GM12864 (cell line): ENCODE measurements at regions not wholly inside any gene's neighbourhood (a gene's known extent, or its start where the extent isn't known, plus 50 kb on each side); places are given as distances from the start of the nearest gene placed in this dataset.

Source experiments
- DNase-seq: peaks from one replicate; pipeline ENCODE4 v3.0.0-alpha.2; 2011; ENCODE audit warnings: low read depth
- H3K4me3 ChIP-seq: 2 replicates; pipeline ENCODE4 v1.5.1; 2011; ENCODE audit warnings: mild to moderate bottlenecking, low read depth, low read length, control low read depth
- TF ChIP-seq, protein P1 (sequence below): IDR thresholded peaks from 2 replicates; pipeline ENCODE4 v1.5.1; 2011; ENCODE audit warnings: low read depth, mild to moderate bottlenecking, moderate library complexity, low read length, control low read depth, inconsistent platforms; ENCODE audit errors: missing control alignments

DNA sequence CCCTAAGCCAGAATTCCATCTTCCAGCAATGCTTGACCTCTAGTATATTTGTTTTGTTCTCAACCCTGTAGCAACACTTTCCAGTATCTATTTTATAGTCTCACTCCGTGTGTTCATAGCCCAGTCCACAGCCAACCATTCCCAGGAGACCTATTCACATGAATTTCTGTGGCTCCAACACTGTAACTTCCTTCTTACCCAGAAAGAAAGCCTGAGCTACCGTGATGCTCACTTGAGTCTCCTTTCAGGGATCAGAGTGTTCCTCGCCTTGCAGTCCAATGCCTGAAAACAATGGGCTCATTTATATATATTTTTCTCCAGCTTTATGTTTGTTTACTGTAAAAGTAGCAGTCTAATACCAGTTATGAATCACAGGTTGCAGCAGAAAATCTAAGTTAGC is 645.0 kb upstream of the NOVA1 start:
- H3K4me3 ChIP-seq, result no peak overlapping the region
- no peak for DNase-seq
- TF ChIP-seq, protein P1, sequence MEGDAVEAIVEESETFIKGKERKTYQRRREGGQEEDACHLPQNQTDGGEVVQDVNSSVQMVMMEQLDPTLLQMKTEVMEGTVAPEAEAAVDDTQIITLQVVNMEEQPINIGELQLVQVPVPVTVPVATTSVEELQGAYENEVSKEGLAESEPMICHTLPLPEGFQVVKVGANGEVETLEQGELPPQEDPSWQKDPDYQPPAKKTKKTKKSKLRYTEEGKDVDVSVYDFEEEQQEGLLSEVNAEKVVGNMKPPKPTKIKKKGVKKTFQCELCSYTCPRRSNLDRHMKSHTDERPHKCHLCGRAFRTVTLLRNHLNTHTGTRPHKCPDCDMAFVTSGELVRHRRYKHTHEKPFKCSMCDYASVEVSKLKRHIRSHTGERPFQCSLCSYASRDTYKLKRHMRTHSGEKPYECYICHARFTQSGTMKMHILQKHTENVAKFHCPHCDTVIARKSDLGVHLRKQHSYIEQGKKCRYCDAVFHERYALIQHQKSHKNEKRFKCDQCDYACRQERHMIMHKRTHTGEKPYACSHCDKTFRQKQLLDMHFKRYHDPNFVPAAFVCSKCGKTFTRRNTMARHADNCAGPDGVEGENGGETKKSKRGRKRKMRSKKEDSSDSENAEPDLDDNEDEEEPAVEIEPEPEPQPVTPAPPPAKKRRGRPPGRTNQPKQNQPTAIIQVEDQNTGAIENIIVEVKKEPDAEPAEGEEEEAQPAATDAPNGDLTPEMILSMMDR, result no peak

DNA sequence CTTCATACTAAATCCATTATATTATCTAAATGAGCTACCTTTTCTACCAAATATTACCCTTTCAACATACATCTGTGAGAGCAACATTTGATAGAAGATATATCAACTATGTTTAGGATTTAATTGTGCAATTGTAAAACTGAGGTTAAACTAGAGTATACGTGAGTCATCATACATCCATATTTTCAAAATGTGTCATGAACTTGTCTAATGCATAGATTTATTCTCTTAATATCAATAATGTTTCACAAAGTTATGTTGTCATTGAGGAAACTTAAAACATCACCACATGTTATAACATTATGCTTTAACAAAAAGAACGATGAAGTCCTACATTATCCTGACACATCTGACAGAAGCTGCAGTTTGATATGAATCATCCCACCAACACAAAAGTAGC is 645.5 kb upstream of the NOVA1 start:
- no peak overlapping the region for H3K4me3 ChIP-seq
- TF ChIP-seq, protein P1, result no peak
- no peak for DNase-seq

DNA sequence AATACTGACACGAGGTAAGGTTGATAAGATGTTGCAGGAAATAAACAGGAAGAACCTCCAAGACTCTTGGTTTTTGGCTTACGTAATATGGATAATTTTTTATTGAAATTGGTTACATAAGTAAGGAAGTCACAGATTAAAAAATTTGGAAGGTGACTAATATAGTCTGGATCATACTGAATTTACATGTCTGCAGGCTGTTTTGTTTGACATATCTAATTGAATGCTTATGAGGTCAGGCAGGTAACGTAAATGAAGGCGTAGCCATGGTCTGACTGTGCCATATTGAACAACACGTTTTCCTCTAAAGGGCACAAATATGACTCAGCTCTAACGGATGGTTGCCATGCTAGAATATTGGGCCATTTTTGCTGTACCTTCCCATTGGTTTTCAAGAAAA is 648.1 kb upstream of the NOVA1 start:
- TF ChIP-seq, protein P1, result no peak
- no peak overlapping the region for H3K4me3 ChIP-seq

DNA sequence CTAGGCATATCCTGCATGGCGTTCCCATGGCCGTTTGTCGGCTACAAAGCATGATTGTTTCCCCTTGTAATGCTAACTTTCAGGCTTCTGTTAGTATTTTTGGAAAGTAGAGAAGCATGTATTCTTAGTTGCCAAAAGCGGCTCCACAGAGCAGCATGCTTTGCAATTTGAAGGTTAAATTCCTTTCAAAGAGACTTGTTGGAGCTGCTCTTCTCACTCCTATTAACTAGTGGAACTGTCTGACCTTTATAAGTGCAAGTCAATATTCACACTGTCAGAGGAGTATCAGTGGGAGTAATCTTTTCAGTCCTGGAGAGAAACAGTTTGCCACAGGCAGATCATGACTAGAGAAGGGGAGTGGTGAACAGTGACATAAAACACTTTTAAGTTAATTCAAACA is 656.1 kb upstream of the NOVA1 start:
- TF ChIP-seq, protein P1, result no peak
- DNase-seq, result no peak
- H3K4me3 ChIP-seq, result no peak overlapping the region

More for the DNA sequence above, 648.1 kb upstream of the NOVA1 start:
- no peak for DNase-seq

DNA sequence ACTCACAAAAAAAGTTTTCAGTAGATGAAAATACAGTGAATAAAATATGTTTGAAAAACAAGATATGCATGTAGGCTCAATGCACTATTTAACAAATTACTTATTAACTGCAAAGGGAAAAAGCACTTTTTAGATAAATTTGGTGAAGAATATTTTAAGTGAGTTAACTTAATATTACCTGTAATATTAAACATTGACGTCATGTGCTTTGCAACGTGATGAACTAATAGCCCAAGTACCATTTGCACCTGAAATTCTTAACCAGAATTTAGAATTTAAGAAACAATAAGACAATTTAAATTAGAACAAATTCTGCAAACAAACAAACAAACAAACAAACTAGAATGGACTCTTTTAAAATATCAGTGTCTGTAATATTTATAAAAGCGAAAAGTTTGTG is 659.0 kb upstream of the NOVA1 start:
- TF ChIP-seq, protein P1, result no peak
- DNase-seq, result no peak
- H3K4me3 ChIP-seq, result no peak overlapping the region

DNA sequence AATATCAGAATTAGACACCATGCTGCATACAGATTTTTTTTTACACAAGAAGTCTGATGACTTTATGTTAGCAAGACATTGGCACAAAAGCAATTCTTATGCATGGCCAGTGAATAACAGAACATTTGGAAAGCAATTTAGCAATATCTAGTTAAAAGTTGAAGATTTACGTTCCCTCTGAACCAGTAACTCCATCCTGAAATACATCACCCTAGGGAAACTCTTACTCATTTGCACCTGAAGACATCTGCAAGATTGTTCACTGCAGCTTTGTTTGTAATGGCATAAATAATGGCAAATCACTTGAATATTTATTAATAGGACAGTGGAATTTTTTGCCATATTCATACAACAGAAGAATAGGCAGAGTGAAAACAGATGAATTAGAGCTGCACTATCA is 670.0 kb upstream of the NOVA1 start:
- TF ChIP-seq, protein P1, result no peak

DNA sequence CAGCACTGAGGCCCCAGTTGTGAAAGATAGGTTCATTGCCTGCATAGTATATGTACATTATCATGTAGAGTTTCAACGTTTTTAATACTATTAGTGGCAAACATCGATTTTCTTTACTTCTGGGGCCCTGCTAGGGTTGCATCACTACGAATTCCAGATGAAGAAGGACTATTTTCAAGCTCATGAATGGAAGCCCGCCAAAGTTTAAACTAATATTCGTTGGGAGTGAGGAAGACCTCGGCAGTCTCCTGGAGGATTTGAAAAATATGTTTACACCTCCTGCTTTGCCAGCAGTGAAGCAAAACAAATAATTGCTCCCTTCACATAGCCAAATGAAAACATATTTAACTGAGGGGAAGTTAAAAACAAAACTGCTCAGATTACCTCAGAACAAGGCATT is 672.9 kb upstream of the NOVA1 start:
- no peak for DNase-seq
- no peak overlapping the region for H3K4me3 ChIP-seq
- TF ChIP-seq, protein P1, result no peak

More for the DNA sequence above, 670.0 kb upstream of the NOVA1 start:
- DNase-seq, result no peak
- H3K4me3 ChIP-seq, result no peak overlapping the region
